ENCODE measurements at regions not wholly inside any gene's neighbourhood (a gene's known extent, or its start where the extent isn't known, plus 50 kb on each side); places are given as distances from the start of the nearest gene placed in this dataset.

GRCh38 chr9:28471261-28471660, 898.0 kb upstream of the C9orf72 start:
- TF ChIP-seq YY1 (IDR thresholded peaks at IDR 0.05; ENCODE audit: insufficient read depth, insufficient read length) (no peak), ZNF274 (IDR thresholded peaks at IDR 0.05; ENCODE audit: low read depth, low read length) (no peak)

Measured in NT2/D1 (cell line).